ENCODE measurements at regions not wholly inside any gene's neighbourhood (a gene's known extent, or its start where the extent isn't known, plus 50 kb on each side); places are given as distances from the start of the nearest gene placed in this dataset.

DNA sequence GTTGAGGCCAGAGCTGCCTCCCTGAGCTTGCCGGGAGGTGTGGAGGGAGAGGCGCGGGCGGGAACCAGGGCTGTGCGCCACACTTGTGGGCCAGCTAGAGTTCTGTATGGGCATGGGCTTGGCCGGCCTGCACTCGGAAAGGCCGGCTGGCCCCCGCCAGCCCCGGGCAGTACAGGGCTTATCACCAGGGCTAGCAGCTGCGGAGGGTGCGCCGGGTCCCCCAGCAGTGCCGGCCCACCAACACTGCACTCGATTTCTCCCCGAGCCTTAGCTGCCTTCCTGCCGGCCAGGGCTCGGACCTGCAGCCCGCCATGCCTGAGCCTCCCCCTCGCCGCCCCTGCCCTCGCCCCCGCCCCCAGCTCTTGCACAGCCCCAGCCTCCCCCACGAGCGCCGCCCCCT is 472.7 kb downstream of the TFAP2A start:
- intact Hi-C loops (cut with micrococcal nuclease): no loop called here
- Histone ChIP-seq H2AFZ (ENCODE audit: low read depth, low read length) (no peak overlapping the region), H3K4me3 (replicated peaks in 1 of 3; ENCODE audit: insufficient read depth in 1 of 3, low read depth in 1 of 3, low read length in 3 of 3) (no peak overlapping the region), H3K4me1 (ENCODE audit: control insufficient read depth, extremely low read depth, insufficient read depth, low read length) (no peaks in the 10 kb centered on the region), H4K20me1 (replicated peaks; ENCODE audit: control insufficient read depth, extremely low read depth, insufficient read depth, low read length) (no peaks in the 10 kb centered on the region), H3K9ac (replicated peaks; ENCODE audit: extremely low read depth, insufficient read depth, low read length) (no peak overlapping the region), H3K9me3 (replicated peaks; ENCODE audit: control insufficient read depth, insufficient read depth, low read length) (peaks cover 4% of the 10 kb centered on the region), H3K27ac (ENCODE audit: insufficient read depth, low read depth, low read length) (no peak overlapping the region), H3K27me3 (ENCODE audit: control insufficient read depth in 2 of 2, insufficient read depth in 2 of 2, low read length in 2 of 2) (no peaks in the 10 kb centered on the region), H3K4me2 (ENCODE audit: insufficient read depth, low read length) (no peak overlapping the region), H3K9me1 (replicated peaks; ENCODE audit: control insufficient read depth, extremely low read depth, insufficient read depth, low read length) (no peaks in the 10 kb centered on the region), H3K79me2 (ENCODE audit: control insufficient read depth, insufficient read depth, low read length) (no peaks in the 10 kb centered on the region), H3K36me3 (ENCODE audit: control insufficient read depth in 2 of 2, extremely low read depth in 1 of 2, insufficient read depth in 2 of 2, low read length in 2 of 2) (no peaks in the 10 kb centered on the region)
- CTCF ChIA-PET: no interaction called here
- no peak for FAIRE-seq
- dilution Hi-C loops (cut with MboI; ENCODE audit: extremely low pct_ligation_motif_present, low sequenced_read_pairs): no loop called here
- no peak for DNase-seq (ENCODE audit: low read depth, low spot score)
- no TSS peak for BruUV-seq (replicated peaks)
- POLR2A ChIA-PET: no interaction called here
- TF ChIP-seq, protein P1, sequence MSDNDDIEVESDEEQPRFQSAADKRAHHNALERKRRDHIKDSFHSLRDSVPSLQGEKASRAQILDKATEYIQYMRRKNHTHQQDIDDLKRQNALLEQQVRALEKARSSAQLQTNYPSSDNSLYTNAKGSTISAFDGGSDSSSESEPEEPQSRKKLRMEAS (IDR thresholded peaks at IDR 0.05; ENCODE audit: insufficient read depth, insufficient read length): no peak
- TF ChIP-seq FOS (IDR thresholded peaks at IDR 0.05; ENCODE audit: borderline replicate concordance, insufficient read depth, low read length): no peak
- no peak for TF ChIP-seq MYC (IDR thresholded peaks at IDR 0.05; ENCODE audit: low read depth, low read length)
- no peak for TF ChIP-seq JUN (IDR thresholded peaks at IDR 0.05; ENCODE audit: borderline replicate concordance, insufficient read depth, insufficient read length, low read depth)
- no peak for TF ChIP-seq POLR2A (IDR thresholded peaks at IDR 0.05; ENCODE audit: low read depth, low read length)
- no peak for TF ChIP-seq POLR2AphosphoS5 (IDR thresholded peaks at IDR 0.05; ENCODE audit: insufficient read depth, low read depth, low read length)
- TF ChIP-seq, protein P2, sequence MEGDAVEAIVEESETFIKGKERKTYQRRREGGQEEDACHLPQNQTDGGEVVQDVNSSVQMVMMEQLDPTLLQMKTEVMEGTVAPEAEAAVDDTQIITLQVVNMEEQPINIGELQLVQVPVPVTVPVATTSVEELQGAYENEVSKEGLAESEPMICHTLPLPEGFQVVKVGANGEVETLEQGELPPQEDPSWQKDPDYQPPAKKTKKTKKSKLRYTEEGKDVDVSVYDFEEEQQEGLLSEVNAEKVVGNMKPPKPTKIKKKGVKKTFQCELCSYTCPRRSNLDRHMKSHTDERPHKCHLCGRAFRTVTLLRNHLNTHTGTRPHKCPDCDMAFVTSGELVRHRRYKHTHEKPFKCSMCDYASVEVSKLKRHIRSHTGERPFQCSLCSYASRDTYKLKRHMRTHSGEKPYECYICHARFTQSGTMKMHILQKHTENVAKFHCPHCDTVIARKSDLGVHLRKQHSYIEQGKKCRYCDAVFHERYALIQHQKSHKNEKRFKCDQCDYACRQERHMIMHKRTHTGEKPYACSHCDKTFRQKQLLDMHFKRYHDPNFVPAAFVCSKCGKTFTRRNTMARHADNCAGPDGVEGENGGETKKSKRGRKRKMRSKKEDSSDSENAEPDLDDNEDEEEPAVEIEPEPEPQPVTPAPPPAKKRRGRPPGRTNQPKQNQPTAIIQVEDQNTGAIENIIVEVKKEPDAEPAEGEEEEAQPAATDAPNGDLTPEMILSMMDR (IDR thresholded peaks at IDR 0.05; ENCODE audit: extremely low read depth in 1 of 2, insufficient read depth in 1 of 2, low read depth in 1 of 2, low read length in 2 of 2): no peak
- no peak for TF ChIP-seq EZH2 (IDR thresholded peaks at IDR 0.05; ENCODE audit: borderline replicate concordance, low read depth, low read length, severe bottlenecking)
- TF ChIP-seq GATA2 (IDR thresholded peaks at IDR 0.05; ENCODE audit: insufficient read depth, insufficient read length, low read depth, low read length): no peak
